GM10248 (cell line): ENCODE measurements at regions not wholly inside any gene's neighbourhood (a gene's known extent, or its start where the extent isn't known, plus 50 kb on each side); places are given as distances from the start of the nearest gene placed in this dataset.

Experiments
- CTCF ChIA-PET: fragments of 300-600 bp; sonication (Branson Sonifier 250); formaldehyde crosslinking; extraction: SDS; loops from one replicate; lab custom pipeline; 2021; ENCODE audit warnings: antibody characterized with exemption; lab: Yijun Ruan, JAX
- POLR2A ChIA-PET: fragments of 350-650 bp; sonication (Branson Sonifier 250); formaldehyde crosslinking; extraction: SDS; loops from one replicate; lab custom pipeline; 2020; ENCODE audit warnings: antibody characterized with exemption; lab: Yijun Ruan, JAX
- DNase-seq: peaks from one replicate; pipeline ENCODE4 v3.0.0; 2012; ENCODE audit errors: extremely low spot score
- TF ChIP-seq, protein P1 (sequence below): IDR thresholded peaks from 2 replicates; pipeline ENCODE4 v1.5.1; 2012; ENCODE audit warnings: mild to moderate bottlenecking, low read depth; ENCODE audit errors: extremely low read depth, missing control alignments, control extremely low read depth

DNA sequence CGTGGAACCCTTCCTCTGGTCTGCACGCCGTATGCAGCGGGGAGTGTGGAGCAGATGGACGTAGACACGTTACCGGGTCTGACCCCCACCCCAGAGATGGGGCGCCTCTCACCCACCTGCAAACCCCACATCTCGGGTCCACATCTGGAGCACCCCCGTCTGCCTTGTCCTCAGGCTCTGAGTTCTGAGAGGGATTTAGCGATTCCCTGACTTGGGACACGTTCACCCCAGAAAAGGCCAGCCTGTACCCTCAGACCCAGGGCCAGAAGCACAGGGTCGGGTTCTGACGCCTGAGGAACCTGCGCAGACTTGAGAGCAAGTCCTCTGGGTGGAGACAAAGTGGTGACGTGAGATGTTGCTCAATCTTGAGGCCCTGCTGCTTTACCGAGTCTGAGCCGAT is 1138.5 kb downstream of the BRD1 start:
- POLR2A ChIA-PET: no interaction called here
- CTCF ChIA-PET: no interaction called here
- TF ChIP-seq, protein P1, sequence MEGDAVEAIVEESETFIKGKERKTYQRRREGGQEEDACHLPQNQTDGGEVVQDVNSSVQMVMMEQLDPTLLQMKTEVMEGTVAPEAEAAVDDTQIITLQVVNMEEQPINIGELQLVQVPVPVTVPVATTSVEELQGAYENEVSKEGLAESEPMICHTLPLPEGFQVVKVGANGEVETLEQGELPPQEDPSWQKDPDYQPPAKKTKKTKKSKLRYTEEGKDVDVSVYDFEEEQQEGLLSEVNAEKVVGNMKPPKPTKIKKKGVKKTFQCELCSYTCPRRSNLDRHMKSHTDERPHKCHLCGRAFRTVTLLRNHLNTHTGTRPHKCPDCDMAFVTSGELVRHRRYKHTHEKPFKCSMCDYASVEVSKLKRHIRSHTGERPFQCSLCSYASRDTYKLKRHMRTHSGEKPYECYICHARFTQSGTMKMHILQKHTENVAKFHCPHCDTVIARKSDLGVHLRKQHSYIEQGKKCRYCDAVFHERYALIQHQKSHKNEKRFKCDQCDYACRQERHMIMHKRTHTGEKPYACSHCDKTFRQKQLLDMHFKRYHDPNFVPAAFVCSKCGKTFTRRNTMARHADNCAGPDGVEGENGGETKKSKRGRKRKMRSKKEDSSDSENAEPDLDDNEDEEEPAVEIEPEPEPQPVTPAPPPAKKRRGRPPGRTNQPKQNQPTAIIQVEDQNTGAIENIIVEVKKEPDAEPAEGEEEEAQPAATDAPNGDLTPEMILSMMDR: no peak
- DNase-seq: no peak

DNA sequence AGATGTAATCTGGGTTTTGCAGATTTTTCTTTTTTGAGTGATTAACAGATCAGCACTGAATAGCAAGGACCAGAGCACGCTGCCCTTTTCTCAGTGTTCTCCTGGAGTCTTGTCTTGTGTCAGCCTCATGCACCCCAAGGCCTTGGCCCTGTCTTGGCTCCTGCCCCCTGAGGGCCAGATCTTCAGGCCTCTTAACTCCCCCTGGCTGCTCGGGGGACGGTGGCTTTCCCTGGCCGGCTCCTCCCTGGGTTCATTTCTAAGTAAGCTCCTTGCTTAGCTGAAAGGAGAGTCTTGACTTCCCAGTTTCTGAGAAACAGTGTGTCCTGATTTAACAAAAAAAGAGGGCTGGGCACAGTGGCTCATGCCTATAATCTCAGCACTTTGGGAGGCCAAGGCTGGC is 1139.3 kb downstream of the BRD1 start:
- CTCF ChIA-PET: no interaction called here
- TF ChIP-seq, protein P1: no peak
- no peak for DNase-seq
- POLR2A ChIA-PET: interaction anchor here (0.7 kb wide), 1 partner anchor 613 kb away, joined by 6 read pairs; no protein-coding TSS in a partner anchor

DNA sequence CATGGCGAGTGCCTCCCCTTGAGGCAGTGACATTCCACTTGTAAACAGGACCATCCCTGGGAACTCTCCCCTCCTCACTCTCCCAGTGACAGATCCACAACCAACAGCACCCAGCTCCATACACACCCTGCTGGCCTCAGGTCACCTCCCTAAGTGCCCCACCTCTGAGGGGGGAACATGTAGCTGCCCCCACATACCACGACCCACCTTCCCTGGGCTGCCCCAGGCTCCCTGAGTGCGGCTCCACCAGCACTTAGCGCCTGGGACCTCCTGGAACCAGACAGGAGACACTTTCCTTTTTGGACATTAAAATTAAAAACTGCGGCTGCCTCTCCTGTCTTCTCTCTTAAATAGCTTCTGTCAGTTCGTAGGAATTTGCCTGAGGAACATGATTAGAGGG is 1140.1 kb downstream of the BRD1 start:
- CTCF ChIA-PET: no interaction called here
- TF ChIP-seq, protein P1: no peak
- no peak for DNase-seq
- POLR2A ChIA-PET: no interaction called here

DNA sequence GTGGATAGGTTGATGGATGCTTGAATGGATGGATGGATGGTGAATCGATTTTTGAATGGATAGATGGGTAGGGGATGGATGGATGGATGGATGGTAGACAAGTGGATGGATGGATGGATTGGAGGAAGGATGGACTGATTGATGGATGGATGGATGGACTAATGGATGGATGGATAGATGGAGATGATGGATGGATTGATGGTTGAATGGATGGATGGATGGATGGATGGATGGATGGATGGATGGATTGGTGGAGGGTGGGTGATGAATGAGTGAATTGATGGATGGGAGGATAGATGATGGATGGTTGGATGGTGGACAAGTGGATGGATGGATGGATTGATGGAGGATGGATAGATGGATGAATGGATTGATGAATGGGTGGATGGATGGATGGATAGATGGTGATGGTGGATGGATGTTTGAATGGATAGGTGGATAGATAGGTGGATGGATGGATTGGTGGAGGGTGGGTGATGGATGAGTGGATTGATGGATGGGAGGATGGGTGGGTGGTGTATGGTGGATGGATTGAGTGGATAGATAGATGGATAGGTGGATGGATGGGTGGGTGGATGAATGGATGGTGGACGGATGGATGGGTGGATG is 1140.9 kb downstream of the BRD1 start:
- POLR2A ChIA-PET: no interaction called here
- TF ChIP-seq, protein P1: no peak
- no peak for DNase-seq
- CTCF ChIA-PET: no interaction called here

DNA sequence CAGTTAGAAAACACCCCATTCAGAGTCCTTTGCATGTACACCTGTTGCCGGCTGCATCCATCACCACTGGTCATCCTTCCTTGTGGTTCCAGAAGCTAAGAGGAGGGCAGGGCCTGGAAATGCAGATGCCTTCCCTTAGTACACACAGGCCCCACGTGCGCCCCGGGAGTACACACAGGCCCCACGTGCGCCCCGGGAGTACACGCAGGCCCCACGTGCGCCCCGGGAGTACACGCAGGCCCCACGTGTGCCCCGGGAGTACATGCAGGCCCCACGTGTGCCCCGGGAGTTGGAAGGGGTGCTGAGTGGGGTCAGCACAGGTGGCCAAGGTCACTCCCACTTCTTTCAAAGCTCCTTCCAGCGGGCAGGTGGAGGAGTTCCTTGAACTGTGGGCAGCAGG is 1141.9 kb downstream of the BRD1 start:
- TF ChIP-seq, protein P1: no peak
- ChIA-PET CTCF (no interaction called here), POLR2A (no interaction called here)
- DNase-seq: no peak

DNA sequence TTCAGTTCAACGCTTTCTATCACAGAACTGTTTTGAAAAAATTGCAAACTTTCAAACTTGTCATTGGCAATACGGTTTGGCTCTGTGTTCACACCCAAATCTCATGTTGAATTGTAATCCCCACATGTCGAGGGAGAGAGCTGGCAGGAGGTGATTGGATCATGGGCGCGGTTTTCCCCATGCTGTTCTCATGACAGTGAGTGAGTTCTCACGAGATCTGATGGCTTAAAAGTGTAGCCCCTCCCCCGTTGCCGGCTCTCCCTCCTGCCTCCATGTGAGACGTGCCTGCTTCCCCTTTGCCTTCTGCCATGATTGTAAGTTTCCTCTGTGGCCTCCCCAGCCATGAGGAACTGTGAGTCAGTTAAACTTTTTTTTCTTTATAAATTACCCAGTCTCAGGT is 1144.0 kb downstream of the BRD1 start:
- ChIA-PET POLR2A (no interaction called here), CTCF (no interaction called here)
- DNase-seq: no peak
- TF ChIP-seq, protein P1: no peak
